T-helper 9 cell (primary cell): ENCODE measurements at regions not wholly inside any gene's neighbourhood (a gene's known extent, or its start where the extent isn't known, plus 50 kb on each side); places are given as distances from the start of the nearest gene placed in this dataset.

Source experiments
- DNase-seq: peaks from one replicate; pipeline ENCODE4 v3.0.0-alpha.2; 2020

- no peak for DNase-seq
Measured at GRCh38 chr13:106744516-106744915, 176.6 kb upstream of the ARGLU1 start.

- no peak for DNase-seq
Measured at GRCh38 chr13:106738186-106738678, 170.3 kb upstream of the ARGLU1 start.

GRCh38 chr13:106736941-106737340, 169.0 kb upstream of the ARGLU1 start:
- no peak for DNase-seq

- no peak for DNase-seq
Measured at GRCh38 chr13:106734198-106734597, 166.3 kb upstream of the ARGLU1 start.

GRCh38 chr13:106723036-106723435, 155.1 kb upstream of the ARGLU1 start:
- DNase-seq = no peak

- no peak for DNase-seq
Measured at GRCh38 chr13:106722620-106723019, 154.7 kb upstream of the ARGLU1 start.

- DNase-seq = no peak
Measured at GRCh38 chr13:106721599-106721998, 153.7 kb upstream of the ARGLU1 start.

- DNase-seq = no peak
Measured at GRCh38 chr13:106714271-106714982, 146.5 kb upstream of the ARGLU1 start.

- DNase-seq = no peak
Measured at GRCh38 chr13:106712381-106712780, 144.4 kb upstream of the ARGLU1 start.

GRCh38 chr13:106710266-106710665, 142.3 kb upstream of the ARGLU1 start:
- DNase-seq = no peak

GRCh38 chr13:106709522-106709921, 141.6 kb upstream of the ARGLU1 start:
- no peak for DNase-seq

GRCh38 chr13:106702505-106702904, 134.6 kb upstream of the ARGLU1 start:
- no peak for DNase-seq

- DNase-seq = no peak
Measured at GRCh38 chr13:106701771-106702341, 133.9 kb upstream of the ARGLU1 start.

- no peak for DNase-seq
Measured at GRCh38 chr13:106700439-106700838, 132.5 kb upstream of the ARGLU1 start.

- DNase-seq = no peak
Measured at GRCh38 chr13:106700007-106700406, 132.1 kb upstream of the ARGLU1 start.

GRCh38 chr13:106699311-106699710, 131.4 kb upstream of the ARGLU1 start:
- no peak for DNase-seq

GRCh38 chr13:106696719-106697118, 128.8 kb upstream of the ARGLU1 start:
- no peak for DNase-seq

- DNase-seq = no peak
Measured at GRCh38 chr13:106696140-106696539, 128.2 kb upstream of the ARGLU1 start.

GRCh38 chr13:106695139-106695538, 127.2 kb upstream of the ARGLU1 start:
- no peak for DNase-seq

- DNase-seq = no peak
Measured at GRCh38 chr13:106691861-106692260, 123.9 kb upstream of the ARGLU1 start.

- no peak for DNase-seq
Measured at GRCh38 chr13:106691341-106691740, 123.4 kb upstream of the ARGLU1 start.

GRCh38 chr13:106690779-106691178, 122.8 kb upstream of the ARGLU1 start:
- no peak for DNase-seq

- DNase-seq = no peak
Measured at GRCh38 chr13:106689906-106690305, 122.0 kb upstream of the ARGLU1 start.

GRCh38 chr13:106688940-106689339, 121.0 kb upstream of the ARGLU1 start:
- DNase-seq = no peak

- no peak for DNase-seq
Measured at GRCh38 chr13:106686163-106686562, 118.2 kb upstream of the ARGLU1 start.
